ENCODE measurements at regions not wholly inside any gene's neighbourhood (a gene's known extent, or its start where the extent isn't known, plus 50 kb on each side); places are given as distances from the start of the nearest gene placed in this dataset.
A peak's percentile ranks its signal among the peaks of the same experiment; 100 is the strongest.

DNA sequence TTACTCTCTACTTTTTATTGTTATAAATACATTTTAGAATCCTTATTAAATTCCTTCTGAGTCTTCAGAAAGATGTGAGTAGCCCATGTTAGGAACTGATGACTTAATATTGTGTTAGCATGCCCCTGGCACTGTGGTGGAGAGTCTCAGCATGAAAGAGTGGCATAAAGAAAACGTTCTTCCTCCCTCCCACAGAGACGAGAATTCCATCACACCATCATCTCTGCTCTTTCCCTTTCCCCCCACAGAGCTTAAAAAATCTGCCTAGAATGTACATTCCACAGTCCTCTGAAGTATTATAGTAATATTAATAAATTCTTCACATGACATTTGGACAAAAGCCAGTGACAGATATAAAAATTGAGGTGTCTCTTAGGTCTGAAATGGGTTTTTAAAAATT, 117.8 kb upstream of the DKK2 start:
- Histone ChIP-seq H3K27ac (ENCODE audit: low read length) (no peak overlapping the region), H3K4me3 (ENCODE audit: low read depth in 1 of 2, low read length in 2 of 2) (no peak overlapping the region), H3K4me2 (ENCODE audit: insufficient read depth, low read length) (no peak overlapping the region), H2AFZ (ENCODE audit: low read depth, low read length) (no peak overlapping the region), H3K79me2 (ENCODE audit: insufficient read depth, low read length) (no peaks in the 10 kb centered on the region), H3K4me1 (ENCODE audit: insufficient read depth, low read length) (no peaks in the 10 kb centered on the region), H4K20me1 (ENCODE audit: insufficient read depth, low read length) (no peaks in the 10 kb centered on the region), H3K36me3 (ENCODE audit: insufficient read depth, low read length) (no peaks in the 10 kb centered on the region), H3K27me3 (ENCODE audit: insufficient read depth, low read length, poor library complexity) (no peaks in the 10 kb centered on the region), H3K9me3 (ENCODE audit: insufficient read depth, low read length, severe bottlenecking) (no peaks in the 10 kb centered on the region), H3K9ac (ENCODE audit: low read depth, low read length) (no peak overlapping the region)
- DNase-seq (no peak), ATAC-seq (ENCODE audit: insufficient read depth, low read depth) (no peak)
- no peak for TF ChIP-seq EZH2 (IDR thresholded peaks at IDR 0.05; ENCODE audit: borderline replicate concordance, low read depth, low read length, severe bottlenecking)
- TF ChIP-seq, protein P1, sequence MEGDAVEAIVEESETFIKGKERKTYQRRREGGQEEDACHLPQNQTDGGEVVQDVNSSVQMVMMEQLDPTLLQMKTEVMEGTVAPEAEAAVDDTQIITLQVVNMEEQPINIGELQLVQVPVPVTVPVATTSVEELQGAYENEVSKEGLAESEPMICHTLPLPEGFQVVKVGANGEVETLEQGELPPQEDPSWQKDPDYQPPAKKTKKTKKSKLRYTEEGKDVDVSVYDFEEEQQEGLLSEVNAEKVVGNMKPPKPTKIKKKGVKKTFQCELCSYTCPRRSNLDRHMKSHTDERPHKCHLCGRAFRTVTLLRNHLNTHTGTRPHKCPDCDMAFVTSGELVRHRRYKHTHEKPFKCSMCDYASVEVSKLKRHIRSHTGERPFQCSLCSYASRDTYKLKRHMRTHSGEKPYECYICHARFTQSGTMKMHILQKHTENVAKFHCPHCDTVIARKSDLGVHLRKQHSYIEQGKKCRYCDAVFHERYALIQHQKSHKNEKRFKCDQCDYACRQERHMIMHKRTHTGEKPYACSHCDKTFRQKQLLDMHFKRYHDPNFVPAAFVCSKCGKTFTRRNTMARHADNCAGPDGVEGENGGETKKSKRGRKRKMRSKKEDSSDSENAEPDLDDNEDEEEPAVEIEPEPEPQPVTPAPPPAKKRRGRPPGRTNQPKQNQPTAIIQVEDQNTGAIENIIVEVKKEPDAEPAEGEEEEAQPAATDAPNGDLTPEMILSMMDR (IDR thresholded peaks at IDR 0.05; ENCODE audit: borderline replicate concordance, extremely low read depth, low read length, poor library complexity, severe bottlenecking) = no peak

GRCh38 chr4:107153228-107153627, 117.1 kb upstream of the DKK2 start:
- Histone ChIP-seq H3K9me3 (ENCODE audit: insufficient read depth, low read length, severe bottlenecking) (no peaks in the 10 kb centered on the region), H3K79me2 (ENCODE audit: insufficient read depth, low read length) (no peaks in the 10 kb centered on the region), H3K4me3 (ENCODE audit: low read depth in 1 of 2, low read length in 2 of 2) (no peak overlapping the region), H3K36me3 (ENCODE audit: insufficient read depth, low read length) (no peaks in the 10 kb centered on the region), H3K4me1 (ENCODE audit: insufficient read depth, low read length) (no peaks in the 10 kb centered on the region), H3K9ac (ENCODE audit: low read depth, low read length) (no peak overlapping the region), H3K27me3 (ENCODE audit: insufficient read depth, low read length, poor library complexity) (no peaks in the 10 kb centered on the region), H2AFZ (ENCODE audit: low read depth, low read length) (no peak overlapping the region), H4K20me1 (ENCODE audit: insufficient read depth, low read length) (no peaks in the 10 kb centered on the region), H3K4me2 (ENCODE audit: insufficient read depth, low read length) (no peak overlapping the region), H3K27ac (ENCODE audit: low read length) (no peak overlapping the region)
- no peak; the same call in 2 of the 3 replicates for ATAC-seq (ENCODE audit: insufficient read depth, low read depth)
- no peak for TF ChIP-seq EZH2 (IDR thresholded peaks at IDR 0.05; ENCODE audit: borderline replicate concordance, low read depth, low read length, severe bottlenecking)
- TF ChIP-seq, protein P1 (IDR thresholded peaks at IDR 0.05; ENCODE audit: borderline replicate concordance, extremely low read depth, low read length, poor library complexity, severe bottlenecking) = peak; percentile 56
- no peak for DNase-seq

DNA sequence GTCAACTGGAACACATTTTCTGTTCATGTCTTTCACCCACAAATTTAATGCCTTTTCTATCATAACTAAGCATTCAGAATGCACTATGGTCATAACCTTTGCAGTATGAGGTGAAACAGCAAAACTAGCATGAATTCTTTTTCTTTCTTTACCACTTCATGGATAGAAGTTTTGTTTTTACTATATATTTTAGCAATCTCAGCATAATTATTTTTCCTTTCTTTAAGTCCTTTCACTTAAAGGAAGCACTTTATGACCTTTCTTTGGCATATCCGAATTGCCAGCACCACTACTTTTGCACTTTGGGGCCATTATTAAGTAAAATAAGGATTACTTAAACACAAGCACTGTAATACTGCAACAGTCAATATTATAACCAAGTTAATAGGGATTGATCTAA, 115.1 kb upstream of the DKK2 start:
- Histone ChIP-seq H3K79me2 (ENCODE audit: insufficient read depth, low read length) (no peaks in the 10 kb centered on the region), H4K20me1 (ENCODE audit: insufficient read depth, low read length) (no peaks in the 10 kb centered on the region), H2AFZ (ENCODE audit: low read depth, low read length) (no peak overlapping the region), H3K36me3 (ENCODE audit: insufficient read depth, low read length) (no peaks in the 10 kb centered on the region), H3K9ac (ENCODE audit: low read depth, low read length) (no peak overlapping the region), H3K4me3 (ENCODE audit: low read depth in 1 of 2, low read length in 2 of 2) (no peak overlapping the region), H3K27me3 (ENCODE audit: insufficient read depth, low read length, poor library complexity) (no peaks in the 10 kb centered on the region), H3K9me3 (ENCODE audit: insufficient read depth, low read length, severe bottlenecking) (no peaks in the 10 kb centered on the region), H3K27ac (ENCODE audit: low read length) (no peak overlapping the region), H3K4me2 (ENCODE audit: insufficient read depth, low read length) (no peak overlapping the region), H3K4me1 (ENCODE audit: insufficient read depth, low read length) (no peaks in the 10 kb centered on the region)
- no peak for ATAC-seq (ENCODE audit: insufficient read depth, low read depth)
- TF ChIP-seq, protein P1 (IDR thresholded peaks at IDR 0.05; ENCODE audit: borderline replicate concordance, extremely low read depth, low read length, poor library complexity, severe bottlenecking) = no peak
- no peak for TF ChIP-seq EZH2 (IDR thresholded peaks at IDR 0.05; ENCODE audit: borderline replicate concordance, low read depth, low read length, severe bottlenecking)
- DNase-seq = no peak

DNA sequence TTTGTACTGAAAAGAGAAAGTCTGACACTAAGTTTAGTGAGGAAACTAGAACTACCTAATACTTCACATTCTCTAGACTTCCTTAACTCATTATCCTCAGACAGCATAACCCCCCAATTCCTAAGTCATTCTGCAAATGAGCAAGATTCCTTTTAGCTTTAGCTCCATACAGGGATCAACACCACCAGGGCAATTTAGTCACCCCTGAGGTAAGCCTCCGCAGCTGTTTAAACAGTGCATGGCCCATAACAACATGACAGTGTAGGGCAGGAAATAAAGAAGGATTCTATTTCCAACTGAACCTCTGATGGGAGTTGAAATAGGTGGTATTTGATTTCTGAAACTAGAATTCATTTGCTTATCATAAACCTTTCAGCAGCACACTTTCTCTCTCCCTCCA, 112.8 kb upstream of the DKK2 start:
- Histone ChIP-seq H3K27me3 (ENCODE audit: insufficient read depth, low read length, poor library complexity) (no peaks in the 10 kb centered on the region), H3K27ac (ENCODE audit: low read length) (no peak overlapping the region), H4K20me1 (ENCODE audit: insufficient read depth, low read length) (no peaks in the 10 kb centered on the region), H3K4me3 (ENCODE audit: low read depth in 1 of 2, low read length in 2 of 2) (no peak overlapping the region), H2AFZ (ENCODE audit: low read depth, low read length) (no peak overlapping the region), H3K9ac (ENCODE audit: low read depth, low read length) (no peak overlapping the region), H3K9me3 (ENCODE audit: insufficient read depth, low read length, severe bottlenecking) (no peaks in the 10 kb centered on the region), H3K36me3 (ENCODE audit: insufficient read depth, low read length) (no peaks in the 10 kb centered on the region), H3K4me2 (ENCODE audit: insufficient read depth, low read length) (no peak overlapping the region), H3K4me1 (ENCODE audit: insufficient read depth, low read length) (no peaks in the 10 kb centered on the region), H3K79me2 (ENCODE audit: insufficient read depth, low read length) (no peaks in the 10 kb centered on the region)
- ATAC-seq (ENCODE audit: insufficient read depth, low read depth) = no peak
- no peak for TF ChIP-seq EZH2 (IDR thresholded peaks at IDR 0.05; ENCODE audit: borderline replicate concordance, low read depth, low read length, severe bottlenecking)
- TF ChIP-seq, protein P1 (IDR thresholded peaks at IDR 0.05; ENCODE audit: borderline replicate concordance, extremely low read depth, low read length, poor library complexity, severe bottlenecking) = no peak
- DNase-seq = no peak
